ENCODE measurements at regions not wholly inside any gene's neighbourhood (a gene's known extent, or its start where the extent isn't known, plus 50 kb on each side); places are given as distances from the start of the nearest gene placed in this dataset.

GRCh38 chr13:109395014-109395413 is 391.4 kb downstream of the IRS2 start:
- no peak overlapping the region for H3K4me3 ChIP-seq (ENCODE audit: low read depth, low read length)
- no peak for DNase-seq (ENCODE audit: low read depth)
- TF ChIP-seq CTCF (conservative IDR thresholded peaks at IDR 0.05; ENCODE audit: low read depth, low read length) = no peak

GRCh38 chr13:109394311-109394988 is 391.9 kb downstream of the IRS2 start:
- no peak overlapping the region for H3K4me3 ChIP-seq (ENCODE audit: low read depth, low read length)
- DNase-seq (ENCODE audit: low read depth) = no peak
- no peak for TF ChIP-seq CTCF (conservative IDR thresholded peaks at IDR 0.05; ENCODE audit: low read depth, low read length)

GRCh38 chr13:109393045-109393444 is 393.3 kb downstream of the IRS2 start:
- no peak for TF ChIP-seq CTCF (conservative IDR thresholded peaks at IDR 0.05; ENCODE audit: low read depth, low read length)
- DNase-seq (ENCODE audit: low read depth) = no peak
- no peak overlapping the region for H3K4me3 ChIP-seq (ENCODE audit: low read depth, low read length)

- DNase-seq (ENCODE audit: low read depth) = no peak
- no peak for TF ChIP-seq CTCF (conservative IDR thresholded peaks at IDR 0.05; ENCODE audit: low read depth, low read length)
- no peak overlapping the region for H3K4me3 ChIP-seq (ENCODE audit: low read depth, low read length)
Observed at GRCh38 chr13:109390391-109390790, 396.0 kb downstream of the IRS2 start.

- H3K4me3 ChIP-seq (ENCODE audit: low read depth, low read length) = no peak overlapping the region
- no peak for TF ChIP-seq CTCF (conservative IDR thresholded peaks at IDR 0.05; ENCODE audit: low read depth, low read length)
- no peak for DNase-seq (ENCODE audit: low read depth)
Observed at GRCh38 chr13:109389892-109390345, 396.5 kb downstream of the IRS2 start.

GRCh38 chr13:109389456-109389855 is 396.9 kb downstream of the IRS2 start:
- no peak for DNase-seq (ENCODE audit: low read depth)
- H3K4me3 ChIP-seq (ENCODE audit: low read depth, low read length) = no peak overlapping the region
- TF ChIP-seq CTCF (conservative IDR thresholded peaks at IDR 0.05; ENCODE audit: low read depth, low read length) = no peak

- no peak for TF ChIP-seq CTCF (conservative IDR thresholded peaks at IDR 0.05; ENCODE audit: low read depth, low read length)
- H3K4me3 ChIP-seq (ENCODE audit: low read depth, low read length) = no peak overlapping the region
- no peak for DNase-seq (ENCODE audit: low read depth)
Observed at GRCh38 chr13:109387471-109387870, 398.9 kb downstream of the IRS2 start.
